ENCODE measurements at regions not wholly inside any gene's neighbourhood (a gene's known extent, or its start where the extent isn't known, plus 50 kb on each side); places are given as distances from the start of the nearest gene placed in this dataset.
"Not testable (repeated sequence)": the region's sequence is repeated elsewhere in the genome, so short reads cannot be mapped to it uniquely, and the experiment has no call there.

DNA sequence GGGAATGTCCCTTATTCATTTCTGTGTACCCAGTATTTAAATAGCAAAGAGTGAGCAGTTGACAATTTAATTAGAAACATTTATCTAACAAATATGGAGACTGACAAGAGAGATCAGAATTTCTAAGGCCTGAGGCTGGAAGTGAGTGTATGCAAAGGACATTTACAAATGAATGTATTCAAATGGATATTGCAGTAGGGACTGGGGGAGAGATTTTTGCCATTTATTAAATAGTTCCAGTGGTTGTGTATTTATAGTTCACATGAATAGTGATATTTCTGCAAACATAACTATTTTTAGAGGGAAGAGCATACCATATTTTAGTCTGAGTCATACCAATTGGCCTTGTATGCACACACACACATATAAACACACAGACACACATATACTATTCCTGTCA lies 592.4 kb downstream of the GLUD2 start:
- no peak for DNase-seq (ENCODE audit: low read depth)

DNA sequence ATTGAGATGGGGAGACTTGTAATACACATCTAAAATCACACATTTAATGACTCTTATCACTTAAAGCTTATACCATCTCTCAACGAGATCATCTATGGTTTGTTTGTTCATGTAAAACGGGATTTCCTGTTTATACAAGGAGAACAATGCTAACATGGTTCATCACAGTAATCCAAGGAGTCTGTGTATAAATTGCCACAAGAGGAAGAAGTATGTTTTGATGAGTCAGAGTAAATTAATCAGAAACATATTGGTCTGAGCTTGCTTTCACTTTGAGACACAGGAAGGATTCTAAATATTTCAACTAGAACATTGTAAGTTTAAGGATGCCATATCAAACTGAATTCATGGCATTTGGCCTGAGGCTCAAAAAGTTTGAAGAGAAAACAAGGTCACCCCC lies 594.1 kb downstream of the GLUD2 start:
- no peak for DNase-seq (ENCODE audit: low read depth)

GRCh38 chrX:121642415-121642814 lies 595.0 kb downstream of the GLUD2 start:
- DNase-seq (ENCODE audit: low read depth), result no peak

- no peak for DNase-seq (ENCODE audit: low read depth)
Measured at GRCh38 chrX:121649417-121649816, 602.0 kb downstream of the GLUD2 start.

- no peak for DNase-seq (ENCODE audit: low read depth)
Measured at GRCh38 chrX:121655276-121655675, 607.9 kb downstream of the GLUD2 start.

DNA sequence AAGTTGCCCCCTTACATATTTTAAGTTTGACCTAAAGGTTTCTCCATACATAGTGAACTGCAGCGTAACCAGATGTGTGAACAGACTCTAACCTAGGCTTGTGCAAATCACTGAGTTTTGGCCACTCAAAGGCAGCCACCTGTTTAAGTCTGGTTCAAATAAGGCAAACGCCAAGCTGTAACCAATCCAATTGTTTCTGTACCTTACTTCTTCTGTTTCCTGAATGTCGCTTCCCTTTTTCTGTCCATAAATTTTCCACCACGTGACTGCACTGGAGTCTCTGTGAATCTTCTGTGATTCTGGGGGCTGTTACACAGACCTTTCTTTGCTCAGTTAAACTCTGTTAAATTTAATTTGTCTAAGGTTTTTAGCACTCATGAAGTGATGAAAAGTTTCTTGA lies 618.8 kb downstream of the GLUD2 start:
- no peak for DNase-seq (ENCODE audit: low read depth)

GRCh38 chrX:121671649-121672048 lies 624.2 kb downstream of the GLUD2 start:
- DNase-seq (ENCODE audit: low read depth), result no peak

DNA sequence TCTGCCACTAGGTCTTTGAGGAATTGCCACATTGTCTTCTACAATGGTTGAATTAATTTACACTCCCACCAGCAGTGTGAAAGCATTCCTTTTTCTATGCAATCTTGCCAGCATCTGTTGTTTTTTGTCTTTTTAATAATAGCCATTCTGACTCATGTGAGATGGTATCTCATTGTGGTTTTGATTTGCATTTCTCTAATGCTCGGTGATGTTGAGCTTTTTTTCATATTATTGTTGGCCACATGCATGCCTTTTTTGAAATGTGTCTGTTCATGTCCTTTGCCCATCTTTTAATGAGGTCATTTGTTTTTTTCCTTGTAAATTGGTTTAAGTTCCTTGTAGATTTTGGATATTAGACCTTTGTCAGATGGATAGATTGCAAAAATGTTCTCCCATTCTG lies 661.8 kb downstream of the GLUD2 start:
- not testable (repeated sequence) for DNase-seq (ENCODE audit: low read depth)

DNA sequence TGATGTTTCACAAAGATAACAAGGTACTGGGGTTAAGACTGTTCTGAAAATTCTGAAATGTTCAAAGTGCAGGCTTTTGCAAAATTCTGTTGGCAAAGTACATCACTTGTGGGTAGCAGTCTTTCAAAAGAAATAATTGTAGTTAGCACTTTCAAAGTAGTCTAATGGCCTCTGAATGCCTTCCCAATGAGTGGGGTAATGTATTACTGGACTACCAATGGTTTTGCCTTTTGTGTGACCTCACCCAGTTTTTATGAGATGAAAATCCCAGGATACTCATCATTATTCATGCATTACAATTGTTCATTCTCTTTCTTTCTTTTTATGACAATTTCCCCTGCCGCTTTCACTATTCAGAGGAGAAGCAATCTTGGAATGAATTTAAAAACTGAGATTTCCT lies 686.1 kb downstream of the GLUD2 start:
- no peak for DNase-seq (ENCODE audit: low read depth)

DNA sequence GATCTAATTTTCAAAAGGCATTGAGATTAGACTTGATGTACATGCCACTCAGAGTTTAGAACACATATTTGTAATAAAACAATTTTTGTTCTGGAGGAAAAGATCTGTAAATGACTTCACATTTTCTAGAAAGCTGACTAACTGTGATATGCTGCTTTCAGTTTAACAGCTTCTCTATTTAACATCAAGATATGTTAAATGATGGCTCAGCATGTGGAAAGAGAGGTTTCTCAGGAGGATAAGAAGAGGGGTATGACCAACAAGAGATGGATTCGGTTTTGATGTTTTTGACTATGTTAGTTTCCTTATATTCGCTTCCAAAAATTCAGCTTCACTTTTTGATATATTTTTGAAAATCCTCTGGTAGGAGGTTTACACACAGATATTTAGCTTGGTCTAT lies 698.7 kb downstream of the GLUD2 start:
- no peak for DNase-seq (ENCODE audit: low read depth)

GRCh38 chrX:121753602-121754001 lies 706.2 kb downstream of the GLUD2 start:
- DNase-seq (ENCODE audit: low read depth), result not testable (repeated sequence)

GRCh38 chrX:121754301-121754700 lies 706.9 kb downstream of the GLUD2 start:
- no peak for DNase-seq (ENCODE audit: low read depth)

DNA sequence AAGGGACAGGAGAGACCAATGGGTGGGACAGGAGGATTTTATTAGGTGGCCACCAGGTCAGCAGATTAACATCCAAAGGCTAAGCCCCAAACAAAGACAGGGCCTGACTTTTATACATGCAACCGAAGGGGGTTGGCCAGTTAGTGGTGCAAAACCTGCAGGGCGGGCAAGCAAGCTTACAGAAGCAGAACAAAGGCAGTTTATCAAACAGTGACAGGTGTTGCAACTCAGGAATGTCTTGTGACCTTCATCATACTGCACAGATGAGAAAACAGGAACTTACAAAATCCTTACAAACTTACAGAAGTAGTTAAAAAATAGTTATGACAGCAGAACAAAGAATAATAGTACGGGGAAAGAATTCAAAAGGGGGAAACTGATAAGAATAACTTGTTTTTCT lies 708.1 kb downstream of the GLUD2 start:
- DNase-seq (ENCODE audit: low read depth), result no peak

- no peak for DNase-seq (ENCODE audit: low read depth)
Measured at GRCh38 chrX:121761845-121762244, 714.4 kb downstream of the GLUD2 start.

DNA sequence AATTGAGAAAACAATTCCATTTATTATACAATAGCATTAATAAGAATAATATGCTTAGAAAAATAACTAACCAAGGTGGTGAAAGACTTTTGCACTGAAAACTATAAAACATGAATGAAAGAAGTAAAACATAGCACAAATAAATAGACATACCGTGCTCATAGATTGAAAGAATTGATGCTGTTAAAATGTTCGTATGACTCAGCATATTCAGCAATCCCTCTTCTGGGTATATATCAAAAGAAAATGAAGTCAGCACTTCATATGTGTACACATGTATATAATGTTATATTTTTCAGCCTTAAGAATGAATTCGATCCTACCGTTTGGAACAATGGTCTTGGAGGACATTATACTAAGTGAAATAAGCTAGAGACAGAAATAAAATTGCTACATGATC lies 716.3 kb downstream of the GLUD2 start:
- no peak for DNase-seq (ENCODE audit: low read depth)

GRCh38 chrX:121768210-121768609 lies 720.8 kb downstream of the GLUD2 start:
- not testable (repeated sequence) for DNase-seq (ENCODE audit: low read depth)

DNA sequence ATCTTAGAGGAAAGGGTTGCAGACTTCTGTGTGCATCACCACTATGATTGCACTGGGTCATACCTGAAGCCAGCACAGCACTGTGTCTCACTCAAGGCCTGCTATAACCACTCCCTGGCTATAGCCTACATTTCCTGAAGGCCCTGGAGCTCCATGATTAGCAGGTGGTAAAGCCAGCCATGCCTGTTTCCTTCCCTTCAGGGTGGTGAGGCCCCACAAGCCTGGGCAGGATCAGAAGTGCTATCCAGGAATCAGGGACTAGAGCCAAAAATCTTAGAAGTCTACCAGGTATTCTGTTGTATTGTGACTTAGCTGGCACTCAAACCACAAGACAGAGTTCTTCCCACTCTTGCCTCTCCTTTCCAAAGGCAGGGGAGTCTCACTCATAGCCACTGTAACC lies 734.6 kb downstream of the GLUD2 start:
- DNase-seq (ENCODE audit: low read depth), result no peak

DNA sequence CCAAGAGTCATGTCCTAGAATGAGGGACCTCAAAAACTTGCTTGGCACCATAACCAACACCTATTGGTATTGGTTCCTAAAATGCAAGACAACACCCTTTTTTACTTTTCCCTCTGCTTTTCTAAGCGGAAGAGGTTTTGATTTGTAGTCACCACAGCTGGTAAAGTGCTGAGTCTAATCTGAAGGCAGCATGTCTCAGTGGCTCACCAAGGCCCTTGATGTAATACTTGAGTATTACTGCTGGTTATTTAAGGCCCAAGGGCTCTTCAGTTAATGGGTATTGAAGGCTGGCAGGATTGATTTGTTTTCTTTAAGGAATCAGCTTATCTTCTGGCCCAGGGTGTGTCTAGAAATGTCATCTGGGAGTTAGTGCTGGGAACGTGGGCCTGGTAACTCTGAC lies 735.1 kb downstream of the GLUD2 start:
- no peak for DNase-seq (ENCODE audit: low read depth)

GRCh38 chrX:121782976-121783375 lies 735.6 kb downstream of the GLUD2 start:
- DNase-seq (ENCODE audit: low read depth), result no peak

DNA sequence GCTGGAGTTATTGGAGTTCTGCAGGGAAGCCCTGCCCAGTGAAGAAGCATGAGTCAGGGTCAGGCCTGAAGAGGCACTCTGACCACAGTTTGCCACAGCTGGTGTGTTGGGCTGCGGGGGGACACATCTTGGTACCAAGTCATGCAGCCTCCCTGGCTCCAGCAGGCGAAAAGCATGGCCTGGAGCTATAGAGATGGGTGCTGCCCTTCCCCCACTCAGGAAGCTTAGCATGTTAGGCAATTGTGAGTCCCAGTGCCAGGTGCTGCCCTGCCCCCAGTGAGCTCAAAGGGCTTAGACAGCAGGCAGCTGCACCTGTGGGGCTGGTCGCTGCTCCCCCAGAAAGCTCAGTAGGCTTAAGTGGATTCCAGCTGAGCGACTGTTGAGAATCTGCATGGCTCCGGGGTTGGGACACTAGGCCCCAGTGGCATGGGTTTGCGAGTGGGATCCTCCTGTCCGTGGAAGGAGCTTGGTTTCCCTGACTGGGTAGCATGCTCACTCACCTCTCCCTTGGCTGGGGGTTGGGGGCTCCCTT lies 755.5 kb downstream of the GLUD2 start:
- DNase-seq (ENCODE audit: low read depth), result no peak

GRCh38 chrX:121823406-121823805 lies 776.0 kb downstream of the GLUD2 start:
- no peak for DNase-seq (ENCODE audit: low read depth)

DNA sequence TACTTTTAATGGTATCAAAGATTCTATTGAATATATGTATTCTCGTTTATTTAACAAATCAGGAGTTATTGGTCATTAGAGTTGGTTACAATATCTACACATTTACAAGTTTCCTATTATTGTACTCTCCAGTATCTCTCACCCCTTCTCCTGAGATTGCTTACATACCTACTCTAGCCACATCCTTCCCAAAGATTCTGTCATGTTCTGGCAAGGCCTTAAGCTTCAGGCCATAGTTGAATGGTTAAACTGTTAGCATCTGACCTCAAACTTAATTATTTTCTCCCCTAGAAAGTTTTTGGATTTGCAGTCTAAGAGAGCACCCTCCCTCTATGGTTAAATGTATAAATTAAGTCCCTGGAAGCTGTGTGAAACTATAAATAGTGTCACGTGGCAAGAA lies 784.2 kb downstream of the GLUD2 start:
- DNase-seq (ENCODE audit: low read depth), result no peak

DNA sequence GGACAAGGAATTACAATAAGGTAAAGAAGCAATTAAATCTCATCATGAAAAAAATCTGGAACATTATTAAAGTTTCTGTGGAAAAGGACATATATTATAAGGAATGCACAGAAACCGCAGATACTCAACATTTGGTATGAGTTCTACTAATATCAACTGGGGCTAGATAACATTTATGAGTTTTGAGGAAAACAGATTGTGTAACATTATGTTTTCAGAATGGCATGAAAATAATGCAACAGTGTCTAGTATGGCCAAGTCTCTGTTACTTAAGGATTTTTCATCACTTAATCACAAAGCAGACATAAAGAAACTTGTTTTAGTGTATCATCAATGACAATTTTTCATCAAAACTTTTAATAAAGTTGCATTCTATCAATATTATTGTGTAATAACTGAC lies 785.0 kb downstream of the GLUD2 start:
- no peak for DNase-seq (ENCODE audit: low read depth)

- no peak for DNase-seq (ENCODE audit: low read depth)
Measured at GRCh38 chrX:121836000-121836399, 788.6 kb downstream of the GLUD2 start.

Measured in myocyte (in vitro differentiated cells).